ENCODE measurements at regions not wholly inside any gene's neighbourhood (a gene's known extent, or its start where the extent isn't known, plus 50 kb on each side); places are given as distances from the start of the nearest gene placed in this dataset.

DNA sequence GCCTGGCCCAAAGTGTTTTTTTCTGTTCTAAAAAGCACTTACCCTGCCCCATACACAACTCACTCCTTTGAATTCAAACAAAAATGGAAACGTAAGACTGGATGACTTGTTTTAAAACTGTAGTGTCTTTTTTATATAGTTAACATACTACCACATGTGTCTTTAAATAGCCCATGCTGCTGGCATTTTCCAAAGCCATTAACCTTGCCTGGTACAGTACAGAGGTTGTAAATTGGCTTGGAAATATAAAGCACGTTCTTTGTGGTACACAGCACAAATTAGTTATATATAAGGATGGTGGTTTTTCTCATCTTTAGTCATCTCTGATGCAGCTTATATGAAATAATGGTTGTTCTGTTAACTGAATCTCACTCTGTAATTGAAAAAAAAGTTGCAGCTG, 519.7 kb upstream of the ZNF608 start:
- Mint-ChIP-seq H3K4me1 (no peaks in the 10 kb centered on the region), H3K4me3 (no peak overlapping the region), H3K9me3 (peaks cover 20% of the 10 kb centered on the region), H3K27ac (ENCODE audit: low read depth) (no peak overlapping the region), H3K36me3 (ENCODE audit: insufficient read depth) (no peaks in the 10 kb centered on the region), H3K27me3 (no peaks in the 10 kb centered on the region)
- no peak for ATAC-seq (replicated peaks; ENCODE audit: extremely low read depth, poor library complexity, severe bottlenecking)
- DNase-seq (ENCODE audit: low spot score in 2 of 2), result no peak

DNA sequence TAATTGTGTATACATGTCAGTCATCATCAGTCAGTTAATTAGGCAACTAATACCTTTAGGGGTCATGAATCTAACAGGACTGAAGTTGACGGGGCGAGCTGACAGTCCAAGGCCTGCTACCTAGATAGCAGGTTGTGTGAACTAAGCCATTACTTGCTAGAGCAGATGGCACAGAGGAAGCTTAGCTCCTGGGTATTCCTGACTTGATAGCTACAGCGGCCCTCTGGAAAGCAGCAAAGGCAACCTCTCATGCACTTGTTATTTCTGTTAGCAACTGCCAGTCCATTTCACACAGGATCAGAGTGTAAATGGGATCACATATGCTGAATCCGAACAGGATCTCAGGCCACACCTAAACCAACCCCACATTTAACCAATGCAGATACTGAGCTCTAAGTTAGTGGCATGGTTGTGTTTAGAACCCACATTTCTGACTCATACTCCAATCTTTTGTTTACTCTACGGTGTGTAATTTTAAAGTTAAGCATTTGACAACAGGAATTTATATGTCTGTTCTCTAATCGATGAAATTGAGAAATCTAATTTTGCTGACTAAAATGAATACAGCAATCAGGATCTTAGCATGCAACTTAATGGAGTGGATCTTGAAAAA, 521.3 kb upstream of the ZNF608 start:
- H3K27ac Mint-ChIP-seq (ENCODE audit: low read depth), result no peak overlapping the region
- no peaks in the 10 kb centered on the region for H3K36me3 Mint-ChIP-seq (ENCODE audit: insufficient read depth)
- H3K4me3 Mint-ChIP-seq, result no peak overlapping the region
- H3K9me3 Mint-ChIP-seq, result peaks cover 30% of the 10 kb centered on the region
- ATAC-seq (replicated peaks; ENCODE audit: extremely low read depth, poor library complexity, severe bottlenecking) (no peak), DNase-seq (ENCODE audit: low spot score in 2 of 2) (no peak)
- H3K4me1 Mint-ChIP-seq, result no peaks in the 10 kb centered on the region
- no peaks in the 10 kb centered on the region for H3K27me3 Mint-ChIP-seq

DNA sequence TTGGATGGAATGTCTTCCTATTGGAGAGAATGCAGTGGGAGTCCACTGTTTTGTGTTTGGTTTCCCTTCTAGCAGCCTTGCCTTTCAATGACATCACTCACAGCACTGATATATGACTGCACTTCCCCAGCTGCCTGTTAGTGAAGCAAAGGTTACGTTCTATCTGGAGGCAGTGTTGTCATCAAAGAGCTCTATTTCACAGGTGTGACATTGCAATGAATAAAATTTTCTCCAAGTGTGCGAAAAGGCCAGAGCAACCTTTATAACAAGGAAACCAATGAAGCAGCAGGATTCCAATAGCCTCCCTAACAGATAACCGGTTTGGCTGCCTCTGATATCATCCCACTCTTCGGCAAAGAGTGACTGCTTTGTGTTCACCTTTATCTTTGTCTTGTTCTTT, 523.5 kb upstream of the ZNF608 start:
- DNase-seq (ENCODE audit: low spot score in 2 of 2) (no peak), ATAC-seq (replicated peaks; ENCODE audit: extremely low read depth, poor library complexity, severe bottlenecking) (no peak)
- Mint-ChIP-seq H3K9me3 (peaks cover 20% of the 10 kb centered on the region), H3K27me3 (no peaks in the 10 kb centered on the region), H3K36me3 (ENCODE audit: insufficient read depth) (no peaks in the 10 kb centered on the region), H3K27ac (ENCODE audit: low read depth) (no peak overlapping the region), H3K4me3 (no peak overlapping the region), H3K4me1 (no peaks in the 10 kb centered on the region)

DNA sequence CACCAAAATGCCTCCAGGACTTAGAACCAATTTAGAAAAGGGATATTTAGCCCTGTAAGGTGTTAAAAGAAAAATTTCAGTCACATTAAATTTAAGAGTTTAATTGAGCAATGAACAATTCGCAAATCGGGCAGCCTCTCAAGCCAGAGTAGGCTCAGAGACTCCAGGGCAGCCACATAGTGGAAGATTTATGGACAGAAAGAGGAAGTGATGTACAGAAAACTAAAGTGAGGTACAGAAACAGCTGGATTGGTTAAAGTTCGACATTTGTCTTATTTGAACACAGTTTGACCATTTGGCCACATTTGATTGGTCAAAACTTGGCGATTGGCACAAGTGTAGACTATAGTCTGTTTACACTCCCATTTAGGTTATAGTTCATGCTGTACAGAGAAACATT, 525.9 kb upstream of the ZNF608 start:
- no peaks in the 10 kb centered on the region for H3K27me3 Mint-ChIP-seq
- no peaks in the 10 kb centered on the region for H3K36me3 Mint-ChIP-seq (ENCODE audit: insufficient read depth)
- ATAC-seq (replicated peaks; ENCODE audit: extremely low read depth, poor library complexity, severe bottlenecking) (no peak), DNase-seq (ENCODE audit: low spot score in 2 of 2) (no peak)
- H3K4me1 Mint-ChIP-seq, result no peaks in the 10 kb centered on the region
- peaks cover 12% of the 10 kb centered on the region for H3K9me3 Mint-ChIP-seq
- H3K4me3 Mint-ChIP-seq, result no peak overlapping the region
- H3K27ac Mint-ChIP-seq (ENCODE audit: low read depth), result no peak overlapping the region

DNA sequence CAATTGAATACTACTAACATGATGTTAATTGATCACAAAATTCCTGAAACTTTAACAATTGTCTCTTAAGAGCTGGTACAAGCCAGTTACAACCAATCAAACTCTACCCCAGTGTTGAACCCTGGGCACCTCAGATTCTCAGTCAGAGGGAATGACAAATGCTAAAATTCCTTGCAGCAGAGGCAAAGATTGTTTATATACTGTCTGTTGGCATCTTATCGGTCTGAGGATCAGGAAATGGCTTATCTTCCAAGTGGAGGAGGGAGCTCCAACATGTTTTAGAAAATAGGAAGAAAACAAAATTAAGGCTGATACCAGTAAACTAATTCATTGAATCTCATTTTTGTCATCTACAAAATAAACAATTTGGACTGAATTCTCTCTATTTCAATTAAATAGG, 527.8 kb upstream of the ZNF608 start:
- ATAC-seq (replicated peaks; ENCODE audit: extremely low read depth, poor library complexity, severe bottlenecking) (no peak), DNase-seq (ENCODE audit: low spot score in 2 of 2) (no peak)
- H3K4me1 Mint-ChIP-seq, result no peaks in the 10 kb centered on the region
- H3K36me3 Mint-ChIP-seq (ENCODE audit: insufficient read depth), result no peaks in the 10 kb centered on the region
- H3K27ac Mint-ChIP-seq (ENCODE audit: low read depth), result no peak overlapping the region
- no peaks in the 10 kb centered on the region for H3K27me3 Mint-ChIP-seq
- peaks cover 17% of the 10 kb centered on the region for H3K9me3 Mint-ChIP-seq
- H3K4me3 Mint-ChIP-seq, result no peak overlapping the region

DNA sequence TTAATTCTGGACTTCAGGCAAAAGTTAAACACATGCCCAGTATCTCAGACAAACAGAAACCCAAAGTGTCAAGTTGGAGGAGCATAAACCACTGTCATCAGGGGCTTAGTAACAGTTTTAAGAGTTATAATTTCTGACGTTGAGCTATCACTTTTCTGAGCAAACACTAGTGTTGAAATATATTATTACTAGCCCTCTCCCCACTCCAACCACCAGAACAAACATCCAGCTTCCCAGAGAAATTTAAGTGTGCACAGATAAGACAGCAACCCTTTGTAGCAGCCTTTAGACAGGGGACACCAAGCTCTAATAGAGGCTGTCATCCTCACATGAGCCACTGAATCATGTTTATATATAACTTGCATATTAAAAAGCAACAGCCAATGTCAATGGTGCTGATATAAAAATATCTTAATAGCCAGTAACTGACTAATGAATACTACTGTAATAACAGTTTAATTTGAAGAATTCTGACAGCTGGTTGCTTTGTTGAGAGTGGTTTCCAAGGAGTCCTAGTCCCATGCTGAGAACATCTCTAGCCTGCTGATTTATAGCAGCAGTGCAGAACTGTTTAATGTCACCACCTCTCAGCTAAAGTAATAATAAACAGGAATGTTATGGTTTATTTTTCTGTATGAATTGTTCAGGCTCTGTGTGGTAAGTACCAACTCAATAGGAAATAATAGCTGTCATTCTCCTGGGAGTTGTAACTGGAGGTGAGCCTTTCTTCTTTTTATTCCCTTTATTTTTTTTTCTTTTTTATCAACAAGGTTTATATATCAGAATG, 528.7 kb upstream of the ZNF608 start:
- no peak for ATAC-seq (replicated peaks; ENCODE audit: extremely low read depth, poor library complexity, severe bottlenecking)
- H3K27ac Mint-ChIP-seq (ENCODE audit: low read depth), result no peak overlapping the region
- H3K9me3 Mint-ChIP-seq, result peaks cover 25% of the 10 kb centered on the region
- H3K36me3 Mint-ChIP-seq (ENCODE audit: insufficient read depth), result no peaks in the 10 kb centered on the region
- DNase-seq (ENCODE audit: low spot score in 2 of 2), result no peak
- no peaks in the 10 kb centered on the region for H3K27me3 Mint-ChIP-seq
- no peaks in the 10 kb centered on the region for H3K4me1 Mint-ChIP-seq
- no peak overlapping the region for H3K4me3 Mint-ChIP-seq

DNA sequence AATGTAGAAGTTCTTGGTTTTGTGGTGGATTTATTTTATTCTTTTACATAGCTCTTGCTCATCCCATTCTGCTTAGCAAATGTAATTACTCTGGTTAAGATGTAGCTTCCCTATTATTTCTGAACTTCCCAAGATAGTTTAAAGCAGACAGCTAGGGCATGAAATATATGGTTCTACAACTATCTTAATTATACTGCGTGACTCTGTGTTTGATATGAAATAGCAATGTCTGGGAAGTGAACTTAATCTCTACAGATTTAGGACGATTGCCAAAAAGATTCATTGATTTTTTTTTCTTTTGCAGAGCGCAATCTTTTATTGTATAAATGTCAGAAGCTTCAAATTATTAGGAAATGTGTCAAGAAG, 529.3 kb upstream of the ZNF608 start:
- no peak overlapping the region for H3K27ac Mint-ChIP-seq (ENCODE audit: low read depth)
- no peaks in the 10 kb centered on the region for H3K4me1 Mint-ChIP-seq
- peaks cover 25% of the 10 kb centered on the region for H3K9me3 Mint-ChIP-seq
- no peak overlapping the region for H3K4me3 Mint-ChIP-seq
- no peaks in the 10 kb centered on the region for H3K36me3 Mint-ChIP-seq (ENCODE audit: insufficient read depth)
- no peak for ATAC-seq (replicated peaks; ENCODE audit: extremely low read depth, poor library complexity, severe bottlenecking)
- no peaks in the 10 kb centered on the region for H3K27me3 Mint-ChIP-seq
- DNase-seq (ENCODE audit: low spot score in 2 of 2), result no peak

DNA sequence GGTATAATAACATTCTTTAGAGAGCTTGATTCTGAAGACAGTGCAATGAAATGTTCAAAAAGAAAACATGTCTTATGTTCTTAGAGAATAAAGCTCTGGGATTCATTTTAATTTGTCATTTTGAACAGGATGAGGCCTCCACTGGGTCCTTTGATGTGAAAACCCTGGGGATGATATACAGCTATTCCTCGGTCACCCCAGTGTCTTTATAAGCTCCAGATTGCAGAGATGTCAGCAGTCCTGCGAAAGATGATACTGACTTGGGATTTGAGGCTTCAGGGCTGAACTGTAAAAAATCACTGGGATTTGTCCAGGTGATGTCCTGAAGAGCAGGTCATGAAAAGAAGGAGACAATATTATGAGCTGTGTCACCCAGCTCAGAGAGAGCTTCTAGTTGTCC, 529.7 kb upstream of the ZNF608 start:
- Mint-ChIP-seq H3K9me3 (peaks cover 23% of the 10 kb centered on the region), H3K4me3 (no peak overlapping the region), H3K4me1 (no peaks in the 10 kb centered on the region), H3K27ac (ENCODE audit: low read depth) (no peak overlapping the region), H3K36me3 (ENCODE audit: insufficient read depth) (no peaks in the 10 kb centered on the region), H3K27me3 (no peaks in the 10 kb centered on the region)
- DNase-seq (ENCODE audit: low spot score in 2 of 2), result no peak
- no peak for ATAC-seq (replicated peaks; ENCODE audit: extremely low read depth, poor library complexity, severe bottlenecking)

DNA sequence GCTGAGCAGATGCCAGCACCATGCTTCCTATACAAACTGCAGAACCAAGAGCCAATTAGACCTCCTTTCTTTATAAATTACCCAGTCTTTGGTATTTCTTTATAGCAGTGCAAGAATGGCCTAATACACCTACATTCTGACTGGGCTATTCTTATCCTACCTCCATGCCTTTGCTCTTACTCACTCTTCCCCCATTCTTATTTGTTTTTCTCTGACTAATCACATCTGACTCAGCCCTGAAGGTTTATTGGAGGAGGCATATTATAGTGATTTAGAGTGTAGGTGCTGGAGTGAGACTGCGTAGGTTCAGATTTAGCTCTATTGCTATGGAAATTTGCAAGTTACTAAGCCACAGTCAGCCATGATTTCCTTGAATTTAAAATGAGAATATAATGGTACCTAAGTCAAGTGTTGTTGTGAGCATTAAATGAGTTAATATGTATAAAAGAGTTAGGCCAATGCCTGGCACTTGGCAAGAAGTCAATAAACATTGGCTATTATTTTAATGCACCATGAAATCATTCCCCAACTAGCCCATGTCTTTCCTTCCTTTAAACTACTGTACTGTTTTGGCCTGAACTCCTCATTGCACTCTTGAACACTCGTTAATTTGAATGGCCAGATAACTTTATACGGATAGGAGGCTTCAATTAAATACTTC, 531.2 kb upstream of the ZNF608 start:
- Mint-ChIP-seq H3K36me3 (ENCODE audit: insufficient read depth) (no peaks in the 10 kb centered on the region), H3K27ac (ENCODE audit: low read depth) (no peak overlapping the region), H3K4me1 (no peaks in the 10 kb centered on the region), H3K4me3 (no peak overlapping the region), H3K9me3 (peaks cover 13% of the 10 kb centered on the region), H3K27me3 (no peaks in the 10 kb centered on the region)
- DNase-seq (ENCODE audit: low spot score in 2 of 2), result no peak
- no peak for ATAC-seq (replicated peaks; ENCODE audit: extremely low read depth, poor library complexity, severe bottlenecking)

DNA sequence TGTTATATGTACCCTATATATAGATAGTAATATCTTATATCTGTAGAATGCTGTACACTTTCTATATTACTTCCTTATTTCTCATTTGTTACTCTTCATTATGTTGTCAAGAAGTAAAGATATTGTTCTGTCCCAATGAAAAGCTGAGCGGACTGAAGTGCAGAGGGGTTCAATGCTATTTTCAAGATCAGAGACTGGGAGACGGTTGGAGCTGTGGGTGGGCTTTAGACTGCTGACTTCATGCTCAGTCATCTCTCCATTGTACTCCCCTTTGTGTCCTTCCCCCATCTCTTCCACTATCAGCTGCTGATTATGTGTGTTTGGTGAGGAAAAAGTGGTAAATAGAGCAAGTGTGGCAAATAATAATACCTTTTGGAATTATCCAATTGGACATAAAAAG, 532.3 kb upstream of the ZNF608 start:
- DNase-seq (ENCODE audit: low spot score in 2 of 2) (no peak), ATAC-seq (replicated peaks; ENCODE audit: extremely low read depth, poor library complexity, severe bottlenecking) (no peak)
- Mint-ChIP-seq H3K36me3 (ENCODE audit: insufficient read depth) (no peaks in the 10 kb centered on the region), H3K27me3 (no peaks in the 10 kb centered on the region), H3K4me1 (no peaks in the 10 kb centered on the region), H3K9me3 (peaks cover 13% of the 10 kb centered on the region), H3K4me3 (no peak overlapping the region), H3K27ac (ENCODE audit: low read depth) (no peak overlapping the region)

DNA sequence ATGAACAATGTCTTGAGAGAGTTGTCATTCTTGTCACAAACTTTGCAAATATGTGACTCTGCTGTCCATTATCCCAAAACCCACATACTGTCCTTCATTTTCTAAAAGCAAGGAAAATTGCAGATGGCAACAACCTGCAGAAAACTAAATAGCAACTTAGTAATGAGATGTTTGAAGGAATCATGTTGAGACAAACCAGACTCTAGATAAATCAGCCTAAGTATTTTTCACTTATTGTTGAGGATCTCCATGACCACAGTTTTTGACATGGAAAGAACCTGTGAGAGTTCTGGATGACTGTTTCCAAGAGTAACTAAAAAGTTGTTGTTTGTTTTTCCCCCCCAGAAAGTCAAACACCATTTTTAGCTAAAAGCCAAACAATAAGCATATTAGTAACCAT, 535.2 kb upstream of the ZNF608 start:
- no peak overlapping the region for H3K4me3 Mint-ChIP-seq
- H3K4me1 Mint-ChIP-seq, result no peaks in the 10 kb centered on the region
- no peaks in the 10 kb centered on the region for H3K36me3 Mint-ChIP-seq (ENCODE audit: insufficient read depth)
- no peaks in the 10 kb centered on the region for H3K27me3 Mint-ChIP-seq
- ATAC-seq (replicated peaks; ENCODE audit: extremely low read depth, poor library complexity, severe bottlenecking) (no peak), DNase-seq (ENCODE audit: low spot score in 2 of 2) (no peak)
- H3K27ac Mint-ChIP-seq (ENCODE audit: low read depth), result no peak overlapping the region
- peaks cover 13% of the 10 kb centered on the region for H3K9me3 Mint-ChIP-seq

DNA sequence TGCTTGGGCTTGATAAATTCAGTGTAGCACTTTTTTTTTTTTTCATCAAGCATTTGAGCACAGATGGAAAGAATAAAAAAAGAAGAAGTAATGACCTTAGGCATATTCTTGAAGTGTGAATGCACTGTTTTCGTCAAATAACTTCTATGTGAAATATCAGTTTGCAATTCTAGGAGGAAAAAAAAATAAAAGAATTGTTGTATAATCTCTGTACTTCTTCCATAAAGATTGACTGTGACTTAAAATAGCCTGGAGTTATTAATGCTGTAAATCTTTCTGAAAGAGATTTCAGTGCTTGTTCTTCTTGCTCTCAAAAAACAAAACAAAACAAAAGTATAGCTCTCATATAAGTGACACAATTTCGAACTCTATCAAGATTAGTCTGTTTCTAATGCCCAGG, 536.9 kb upstream of the ZNF608 start:
- ATAC-seq (replicated peaks; ENCODE audit: extremely low read depth, poor library complexity, severe bottlenecking), result no peak
- no peaks in the 10 kb centered on the region for H3K36me3 Mint-ChIP-seq (ENCODE audit: insufficient read depth)

DNA sequence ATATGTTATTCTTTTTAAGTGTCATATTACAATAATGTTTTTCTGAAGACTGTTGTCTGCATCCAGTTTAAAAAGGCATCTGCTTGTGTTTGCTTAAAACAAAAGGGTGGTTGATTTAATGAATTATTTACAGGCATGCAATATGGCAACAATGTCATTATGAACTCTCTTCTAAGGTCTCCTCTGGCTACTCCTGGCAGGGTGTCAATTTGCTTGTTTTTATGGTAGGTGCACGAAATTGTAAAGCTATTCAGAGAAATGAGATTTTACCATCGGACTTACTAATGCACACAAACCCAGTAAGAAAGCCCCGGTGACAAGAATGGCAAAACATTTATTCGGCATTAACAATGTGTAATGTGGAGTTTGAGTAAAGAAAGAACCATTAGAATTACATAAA, 539.8 kb upstream of the ZNF608 start:
- Mint-ChIP-seq H3K27ac (ENCODE audit: low read depth) (no peak overlapping the region), H3K4me3 (no peak overlapping the region), H3K4me1 (no peaks in the 10 kb centered on the region), H3K36me3 (ENCODE audit: insufficient read depth) (no peaks in the 10 kb centered on the region), H3K27me3 (no peaks in the 10 kb centered on the region), H3K9me3 (peaks cover 5% of the 10 kb centered on the region)
- ATAC-seq (replicated peaks; ENCODE audit: extremely low read depth, poor library complexity, severe bottlenecking) (no peak), DNase-seq (ENCODE audit: low spot score in 2 of 2) (no peak)

More for the DNA sequence above, 536.9 kb upstream of the ZNF608 start:
- Mint-ChIP-seq H3K27ac (ENCODE audit: low read depth) (no peak overlapping the region), H3K27me3 (no peaks in the 10 kb centered on the region), H3K4me3 (no peak overlapping the region), H3K4me1 (no peaks in the 10 kb centered on the region), H3K9me3 (peaks cover 13% of the 10 kb centered on the region)
- DNase-seq (ENCODE audit: low spot score in 2 of 2), result no peak
